Osteoblast (primary cell): ENCODE measurements at regions not wholly inside any gene's neighbourhood (a gene's known extent, or its start where the extent isn't known, plus 50 kb on each side); places are given as distances from the start of the nearest gene placed in this dataset.

Experiments
- DNase-seq: peaks from one replicate; pipeline ENCODE4 v3.0.0; 2011; ENCODE audit warnings: low spot score, mixed read lengths; ENCODE audit not compliant: insufficient read length; ENCODE audit errors: missing footprints
- H2AFZ ChIP-seq: 2 replicates; pipeline ENCODE4 v1.6.0; 2011; ENCODE audit warnings: mild to moderate bottlenecking, low read length
- H3K27ac ChIP-seq: 2 replicates; pipeline ENCODE4 v1.5.1; 2011; ENCODE audit warnings: mild to moderate bottlenecking, low read depth, low read length, moderate library complexity
- H3K27me3 ChIP-seq: 2 replicates; pipeline ENCODE4 v1.6.0; 2012; ENCODE audit warnings: mild to moderate bottlenecking, control low read depth, inconsistent platforms, low read length, moderate library complexity; ENCODE audit not compliant: insufficient read depth
- H3K36me3 ChIP-seq: 2 replicates; pipeline ENCODE4 v1.5.1; 2011; ENCODE audit warnings: mild to moderate bottlenecking, low read length, control low read depth, moderate library complexity; ENCODE audit not compliant: insufficient read depth
- H3K4me1 ChIP-seq: 2 replicates; pipeline ENCODE4 v1.5.1; 2011; ENCODE audit warnings: mild to moderate bottlenecking, low read length, control low read depth, moderate library complexity; ENCODE audit not compliant: insufficient read depth
- H3K4me2 ChIP-seq: 2 replicates; pipeline ENCODE4 v1.6.0; 2011; ENCODE audit warnings: mild to moderate bottlenecking, low read length; ENCODE audit not compliant: insufficient read depth
- H3K4me3 ChIP-seq: fragments of 200-600 bp; sonication (generic); 3 replicates; pipeline ENCODE4 v1.5.1; 2012; ENCODE audit warnings: mild to moderate bottlenecking, low read length, inconsistent platforms; ENCODE audit not compliant: insufficient read depth
- H3K79me2 ChIP-seq: 2 replicates; pipeline ENCODE4 v1.6.0; 2012; ENCODE audit warnings: mild to moderate bottlenecking, low read length, control low read depth, inconsistent platforms; ENCODE audit not compliant: insufficient read depth
- H3K9me3 ChIP-seq: 2 replicates; pipeline ENCODE4 v1.5.1; 2011; ENCODE audit warnings: low read depth, low read length, control low read depth
- H4K20me1 ChIP-seq: 2 replicates; pipeline ENCODE4 v1.6.0; 2012; ENCODE audit warnings: mild to moderate bottlenecking, low read length, control low read depth; ENCODE audit not compliant: insufficient read depth
- TF ChIP-seq, protein P1 (sequence below): IDR thresholded peaks from 2 replicates; pipeline ENCODE4 v1.5.1; 2011; ENCODE audit warnings: mild to moderate bottlenecking, low read depth, low read length, moderate library complexity; ENCODE audit errors: extremely low read depth

DNA sequence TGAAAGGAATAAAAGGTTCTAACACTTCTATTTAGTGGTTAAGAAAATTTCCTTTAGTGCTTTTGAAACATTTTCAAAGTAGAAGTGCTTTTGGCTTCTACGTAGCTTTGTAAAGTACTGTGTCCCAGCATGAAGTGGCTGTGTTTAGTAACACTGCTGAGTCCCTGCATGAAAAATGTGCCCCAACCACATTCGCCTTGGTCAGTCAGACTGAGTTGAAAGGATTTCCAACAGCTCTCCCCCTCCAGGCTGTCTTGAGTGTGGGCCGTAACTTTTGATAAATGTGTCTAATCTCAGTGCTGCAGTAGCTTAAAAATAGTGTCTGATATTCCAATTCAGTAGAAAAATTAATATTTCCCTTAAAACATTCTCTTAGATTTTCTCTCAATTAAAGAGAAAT is 115.0 kb downstream of the NR1D2 start:
- Histone ChIP-seq H3K36me3 (no peaks in the 10 kb centered on the region), H3K4me1 (peaks cover 4% of the 10 kb centered on the region), H3K79me2 (no peaks in the 10 kb centered on the region), H3K9me3 (no peaks in the 10 kb centered on the region), H4K20me1 (no peaks in the 10 kb centered on the region), H3K27me3 (no peaks in the 10 kb centered on the region), H3K4me3 (no peak overlapping the region), H3K27ac (no peak overlapping the region), H3K4me2 (peak overlapping the region; percentile 48), H2AFZ (no peak overlapping the region)
- TF ChIP-seq, protein P1, sequence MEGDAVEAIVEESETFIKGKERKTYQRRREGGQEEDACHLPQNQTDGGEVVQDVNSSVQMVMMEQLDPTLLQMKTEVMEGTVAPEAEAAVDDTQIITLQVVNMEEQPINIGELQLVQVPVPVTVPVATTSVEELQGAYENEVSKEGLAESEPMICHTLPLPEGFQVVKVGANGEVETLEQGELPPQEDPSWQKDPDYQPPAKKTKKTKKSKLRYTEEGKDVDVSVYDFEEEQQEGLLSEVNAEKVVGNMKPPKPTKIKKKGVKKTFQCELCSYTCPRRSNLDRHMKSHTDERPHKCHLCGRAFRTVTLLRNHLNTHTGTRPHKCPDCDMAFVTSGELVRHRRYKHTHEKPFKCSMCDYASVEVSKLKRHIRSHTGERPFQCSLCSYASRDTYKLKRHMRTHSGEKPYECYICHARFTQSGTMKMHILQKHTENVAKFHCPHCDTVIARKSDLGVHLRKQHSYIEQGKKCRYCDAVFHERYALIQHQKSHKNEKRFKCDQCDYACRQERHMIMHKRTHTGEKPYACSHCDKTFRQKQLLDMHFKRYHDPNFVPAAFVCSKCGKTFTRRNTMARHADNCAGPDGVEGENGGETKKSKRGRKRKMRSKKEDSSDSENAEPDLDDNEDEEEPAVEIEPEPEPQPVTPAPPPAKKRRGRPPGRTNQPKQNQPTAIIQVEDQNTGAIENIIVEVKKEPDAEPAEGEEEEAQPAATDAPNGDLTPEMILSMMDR = no peak
- DNase-seq = no peak

DNA sequence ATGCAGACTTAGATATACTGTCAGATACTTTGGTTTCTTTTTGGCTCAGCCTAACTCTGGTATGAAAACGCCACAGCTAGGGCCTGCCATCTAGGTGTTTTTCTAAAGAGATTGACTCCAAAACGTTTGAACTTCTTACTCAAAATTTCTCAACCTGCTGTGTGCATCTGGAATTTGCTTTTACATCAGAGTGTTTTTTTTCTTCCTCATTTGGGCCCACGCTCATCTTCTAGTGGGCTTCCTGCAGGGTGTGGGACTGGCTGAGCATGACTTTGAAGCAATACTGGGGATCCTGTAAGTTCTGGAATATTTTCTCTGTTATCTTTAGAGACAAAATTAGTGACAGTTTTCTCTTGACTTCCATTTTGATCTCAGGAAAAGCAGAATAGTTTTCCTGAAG is 117.8 kb downstream of the NR1D2 start:
- no peaks in the 10 kb centered on the region for H4K20me1 ChIP-seq
- TF ChIP-seq, protein P1 = no peak
- no peaks in the 10 kb centered on the region for H3K9me3 ChIP-seq
- H3K4me2 ChIP-seq = no peak overlapping the region
- no peaks in the 10 kb centered on the region for H3K36me3 ChIP-seq
- no peaks in the 10 kb centered on the region for H3K79me2 ChIP-seq
- H3K27me3 ChIP-seq = no peaks in the 10 kb centered on the region
- no peak overlapping the region for H2AFZ ChIP-seq
- no peak for DNase-seq
- H3K4me3 ChIP-seq = no peak overlapping the region
- H3K27ac ChIP-seq = no peak overlapping the region
- peaks cover 4% of the 10 kb centered on the region for H3K4me1 ChIP-seq
